A673 (cell line): ENCODE measurements at regions not wholly inside any gene's neighbourhood (a gene's known extent, or its start where the extent isn't known, plus 50 kb on each side); places are given as distances from the start of the nearest gene placed in this dataset.

Source experiments
- BruUV-seq: library from RNA; stranded (reverse); fragments of 400-500 nt; replicated peaks from 2 replicates; lab custom pipeline; 2021; lab: Mats Ljungman, UMichigan
- CTCF ChIA-PET: fragments of 300-600 bp; sonication (Branson Sonifier 250); formaldehyde crosslinking; loops from one replicate; lab custom pipeline; 2022; ENCODE audit warnings: antibody characterized with exemption; lab: Charles Lee
- POLR2A ChIA-PET: fragments of 300-600 bp; sonication (Branson Sonifier 250); formaldehyde crosslinking; loops from one replicate; lab custom pipeline; 2022; ENCODE audit warnings: antibody characterized with exemption; ENCODE audit not compliant: low non-redundant PET; lab: Charles Lee
- DNase-seq: peaks from one replicate; pipeline ENCODE4 v3.0.0-alpha.2; 2015; ENCODE audit warnings: low spot score
- H3K27ac ChIP-seq: fragments of 200-600 bp; sonication (generic); 2 replicates; pipeline ENCODE4 v1.5.1; 2016; ENCODE audit warnings: mixed run types, low read depth, mild to moderate bottlenecking, mixed read lengths, antibody characterized with exemption, low read length; ENCODE audit not compliant: poor library complexity, severe bottlenecking
- H3K27me3 ChIP-seq: fragments of 200-600 bp; sonication (generic); replicated peaks from 2 replicates; pipeline ENCODE4 v1.6.1; 2017; ENCODE audit warnings: mixed run types, low read depth, mild to moderate bottlenecking, mixed read lengths, antibody characterized with exemption, low read length; ENCODE audit not compliant: insufficient read depth, poor library complexity
- H3K36me3 ChIP-seq: fragments of 200-600 bp; sonication (generic); 2 replicates; pipeline ENCODE4 v1.6.1; 2016; ENCODE audit warnings: mixed run types, mild to moderate bottlenecking, mixed read lengths, antibody characterized with exemption, low read length; ENCODE audit not compliant: insufficient read depth, poor library complexity, severe bottlenecking
- H3K4me1 ChIP-seq: fragments of 200-600 bp; sonication (generic); 2 replicates; pipeline ENCODE4 v1.6.1; 2017; ENCODE audit warnings: mixed run types, mild to moderate bottlenecking, mixed read lengths, antibody characterized with exemption, low read length; ENCODE audit not compliant: insufficient read depth, poor library complexity, severe bottlenecking
- H3K4me3 ChIP-seq: fragments of 200-600 bp; sonication (generic); 2 replicates; pipeline ENCODE4 v1.5.1; 2016; ENCODE audit warnings: low read depth, mixed run types, mild to moderate bottlenecking, mixed read lengths, low read length; ENCODE audit not compliant: poor library complexity, severe bottlenecking
- H3K9me3 ChIP-seq: fragments of 200-600 bp; sonication (generic); 2 replicates; pipeline ENCODE4 v1.6.1; 2016; ENCODE audit warnings: mixed run types, low read depth, mild to moderate bottlenecking, mixed read lengths, antibody characterized with exemption, low read length; ENCODE audit not compliant: poor library complexity, severe bottlenecking
- EZH2 ChIP-seq: fragments of 200-600 bp; sonication (generic); IDR thresholded peaks from 2 replicates; pipeline ENCODE4 v1.6.1; 2017; ENCODE audit warnings: borderline replicate concordance, low read depth, mild to moderate bottlenecking, mixed read lengths, antibody characterized with exemption, low read length; ENCODE audit not compliant: poor library complexity, severe bottlenecking
- intact Hi-C: fragments of 100-400 bp; cut with micrococcal nuclease; formaldehyde crosslinking; loops from one replicate; pipeline ENCODE4 v1.10.0; 2022; ENCODE audit not compliant: unreplicated experiment
- TF ChIP-seq, protein P1 (sequence below): fragments of 300-800, 200-600 bp; sonication (generic); conservative IDR thresholded peaks from 2 replicates; pipeline ENCODE4 v1.5.1; 2017; ENCODE audit warnings: low read depth, mild to moderate bottlenecking, antibody characterized with exemption, low read length, moderate library complexity, mixed read lengths

DNA sequence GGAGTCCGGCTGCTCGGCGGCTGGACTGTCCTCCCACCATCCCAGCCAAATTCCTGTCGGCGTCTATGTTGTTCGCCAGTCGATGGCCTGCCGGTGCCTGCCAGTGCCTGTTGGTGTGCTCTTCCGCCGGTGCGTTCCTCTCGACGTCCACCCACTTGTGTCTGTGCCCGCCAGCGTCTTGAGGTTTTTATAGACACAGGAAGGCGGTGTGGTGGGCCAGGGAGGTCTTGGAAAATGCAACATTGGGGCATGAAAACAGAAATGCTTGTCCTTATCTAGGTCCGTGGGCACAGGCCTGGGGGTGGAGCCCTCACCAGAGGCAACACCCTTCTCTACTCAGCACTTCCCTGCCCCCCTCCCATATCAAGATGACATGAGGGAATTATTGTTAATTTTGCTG lies 167.8 kb downstream of the IRF8 start:
- POLR2A ChIA-PET, result no interaction called here
- H3K4me3 ChIP-seq, result no peak overlapping the region
- H3K9me3 ChIP-seq, result no peaks in the 10 kb centered on the region
- no peak overlapping the region for H3K27ac ChIP-seq
- peaks cover 8% of the 10 kb centered on the region for H3K27me3 ChIP-seq
- H3K36me3 ChIP-seq, result no peaks in the 10 kb centered on the region
- no peaks in the 10 kb centered on the region for H3K4me1 ChIP-seq
- TF ChIP-seq EZH2, result no peak
- TF ChIP-seq, protein P1, sequence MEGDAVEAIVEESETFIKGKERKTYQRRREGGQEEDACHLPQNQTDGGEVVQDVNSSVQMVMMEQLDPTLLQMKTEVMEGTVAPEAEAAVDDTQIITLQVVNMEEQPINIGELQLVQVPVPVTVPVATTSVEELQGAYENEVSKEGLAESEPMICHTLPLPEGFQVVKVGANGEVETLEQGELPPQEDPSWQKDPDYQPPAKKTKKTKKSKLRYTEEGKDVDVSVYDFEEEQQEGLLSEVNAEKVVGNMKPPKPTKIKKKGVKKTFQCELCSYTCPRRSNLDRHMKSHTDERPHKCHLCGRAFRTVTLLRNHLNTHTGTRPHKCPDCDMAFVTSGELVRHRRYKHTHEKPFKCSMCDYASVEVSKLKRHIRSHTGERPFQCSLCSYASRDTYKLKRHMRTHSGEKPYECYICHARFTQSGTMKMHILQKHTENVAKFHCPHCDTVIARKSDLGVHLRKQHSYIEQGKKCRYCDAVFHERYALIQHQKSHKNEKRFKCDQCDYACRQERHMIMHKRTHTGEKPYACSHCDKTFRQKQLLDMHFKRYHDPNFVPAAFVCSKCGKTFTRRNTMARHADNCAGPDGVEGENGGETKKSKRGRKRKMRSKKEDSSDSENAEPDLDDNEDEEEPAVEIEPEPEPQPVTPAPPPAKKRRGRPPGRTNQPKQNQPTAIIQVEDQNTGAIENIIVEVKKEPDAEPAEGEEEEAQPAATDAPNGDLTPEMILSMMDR, result no peak
- intact Hi-C loops, result no loop called here
- CTCF ChIA-PET, result no interaction called here
- DNase-seq, result no peak
- no TSS peak for BruUV-seq

DNA sequence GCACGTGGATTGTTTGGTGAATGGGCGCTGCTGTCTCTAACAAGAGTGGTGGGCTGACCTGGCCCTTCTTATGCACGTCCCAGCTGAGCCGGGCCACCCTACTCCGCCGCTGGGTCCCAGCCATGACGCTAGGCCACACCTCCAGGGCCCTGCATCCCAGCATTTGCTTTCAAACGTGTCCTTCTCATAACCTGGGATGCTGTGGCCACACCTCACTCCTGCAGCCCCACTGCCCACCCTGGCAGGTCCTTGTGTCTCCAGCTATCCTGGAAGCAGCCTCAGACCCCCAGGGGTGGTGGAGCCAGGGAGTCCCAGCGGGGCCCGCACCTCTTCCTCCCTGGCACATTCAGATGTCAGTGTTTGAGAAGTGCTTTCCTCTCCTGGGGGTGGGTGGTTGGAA lies 168.6 kb downstream of the IRF8 start:
- Histone ChIP-seq H3K4me3 (no peak overlapping the region), H3K36me3 (no peaks in the 10 kb centered on the region), H3K27ac (no peak overlapping the region), H3K9me3 (no peaks in the 10 kb centered on the region), H3K27me3 (peaks cover under 1% of the 10 kb centered on the region), H3K4me1 (no peaks in the 10 kb centered on the region)
- no peak for DNase-seq
- TF ChIP-seq, protein P1, result no peak
- no TSS peak for BruUV-seq
- ChIA-PET CTCF (no interaction called here), POLR2A (no interaction called here)
- intact Hi-C loops, result no loop called here

GRCh38 chr16:86067936-86068335 lies 169.0 kb downstream of the IRF8 start:
- no peaks in the 10 kb centered on the region for H3K27me3 ChIP-seq
- H3K27ac ChIP-seq, result no peak overlapping the region
- intact Hi-C loops, result no loop called here
- TF ChIP-seq EZH2, result no peak
- TF ChIP-seq, protein P1, result no peak
- no peak for DNase-seq
- CTCF ChIA-PET, result no interaction called here
- no TSS peak for BruUV-seq
- no peaks in the 10 kb centered on the region for H3K9me3 ChIP-seq
- H3K4me3 ChIP-seq, result no peak overlapping the region
- no peaks in the 10 kb centered on the region for H3K4me1 ChIP-seq
- POLR2A ChIA-PET, result no interaction called here
- H3K36me3 ChIP-seq, result no peaks in the 10 kb centered on the region

DNA sequence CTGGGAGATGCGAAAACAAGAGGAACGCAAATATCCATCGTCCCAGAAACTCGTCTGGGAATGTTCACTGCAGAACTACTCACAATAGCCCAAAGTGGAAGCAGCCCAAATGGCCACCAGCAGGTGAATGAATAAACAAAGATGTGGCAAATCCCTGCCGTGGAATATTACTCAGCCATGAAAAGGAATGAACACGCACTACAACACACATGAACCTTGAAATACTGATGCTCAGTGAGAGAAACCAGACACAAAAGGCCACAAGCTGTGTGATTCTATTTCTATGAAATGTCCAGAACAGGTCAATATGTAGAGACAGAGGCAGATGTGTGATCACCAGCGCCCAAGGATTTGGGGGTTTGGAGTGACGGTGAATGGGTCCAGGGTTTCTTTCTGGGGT lies 169.8 kb downstream of the IRF8 start:
- intact Hi-C loops, result no loop called here
- CTCF ChIA-PET, result no interaction called here

More for the DNA sequence above, 169.8 kb downstream of the IRF8 start:
- DNase-seq, result no peak
- Histone ChIP-seq H3K9me3 (no peaks in the 10 kb centered on the region), H3K36me3 (no peaks in the 10 kb centered on the region), H3K27ac (no peak overlapping the region), H3K27me3 (no peaks in the 10 kb centered on the region), H3K4me3 (no peak overlapping the region), H3K4me1 (no peaks in the 10 kb centered on the region)
- no TSS peak for BruUV-seq
- TF ChIP-seq, protein P1, result no peak
- TF ChIP-seq EZH2, result no peak
- POLR2A ChIA-PET, result no interaction called here
